ENCODE measurements at regions not wholly inside any gene's neighbourhood (a gene's known extent, or its start where the extent isn't known, plus 50 kb on each side); places are given as distances from the start of the nearest gene placed in this dataset.

DNA sequence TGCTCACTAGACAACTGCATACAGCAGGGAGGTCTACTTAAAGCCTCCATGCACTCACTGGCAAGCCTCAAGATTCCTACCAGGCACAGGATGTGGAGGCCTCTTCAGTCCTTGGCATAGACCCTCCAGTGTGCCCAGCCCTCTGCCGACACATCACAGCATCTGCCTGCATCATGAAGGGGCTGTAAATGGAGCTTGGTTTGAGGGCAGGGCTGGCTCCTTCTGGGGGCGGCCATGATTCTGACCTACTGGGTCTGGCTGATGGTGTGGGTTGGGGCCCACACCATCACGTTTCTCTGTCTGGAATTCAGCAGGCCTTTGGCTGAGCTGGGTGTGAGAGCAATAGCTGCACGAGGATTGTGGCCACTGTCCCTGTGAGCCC is 84.9 kb upstream of the SHB start:
- TF ChIP-seq CTCF (IDR thresholded peaks at IDR 0.05) (no peak), POLR2A (IDR thresholded peaks at IDR 0.05; ENCODE audit: low read depth) (no peak)
